Activated naive CD4-positive, alpha-beta T cell treated with Interleukin-2 at 50 U/mL for 16 hours (primary cell): ENCODE measurements at regions not wholly inside any gene's neighbourhood (a gene's known extent, or its start where the extent isn't known, plus 50 kb on each side); places are given as distances from the start of the nearest gene placed in this dataset.
"Not testable (repeated sequence)": the region's sequence is repeated elsewhere in the genome, so short reads cannot be mapped to it uniquely, and the experiment has no call there.

ENCODE experiments used
- DNase-seq: peaks from one replicate; pipeline ENCODE4 v3.0.0-alpha.2; 2020

- no peak for DNase-seq
Measured at GRCh38 chr6:85191656-85192055, 258.2 kb upstream of the NT5E start.

- DNase-seq = no peak
Measured at GRCh38 chr6:85186546-85187175, 263.2 kb upstream of the NT5E start.

- no peak for DNase-seq
Measured at GRCh38 chr6:85185977-85186376, 263.9 kb upstream of the NT5E start.

GRCh38 chr6:85183841-85184240, 266.0 kb upstream of the NT5E start:
- no peak for DNase-seq

GRCh38 chr6:85172705-85173104, 277.2 kb upstream of the NT5E start:
- DNase-seq = no peak

- no peak for DNase-seq
Measured at GRCh38 chr6:85172161-85172560, 277.7 kb upstream of the NT5E start.

GRCh38 chr6:85169189-85169588, 280.7 kb upstream of the NT5E start:
- DNase-seq = no peak

- DNase-seq = no peak
Measured at GRCh38 chr6:85168146-85168545, 281.7 kb upstream of the NT5E start.

- no peak for DNase-seq
Measured at GRCh38 chr6:85166114-85166741, 283.7 kb upstream of the NT5E start.

- DNase-seq = no peak
Measured at GRCh38 chr6:85163156-85164080, 286.5 kb upstream of the NT5E start.

GRCh38 chr6:85157311-85157710, 292.6 kb upstream of the NT5E start:
- DNase-seq = no peak

GRCh38 chr6:85143676-85144075, 306.2 kb upstream of the NT5E start:
- DNase-seq = no peak

GRCh38 chr6:85137865-85138264, 312.0 kb upstream of the NT5E start:
- no peak for DNase-seq

- no peak for DNase-seq
Measured at GRCh38 chr6:85136310-85136709, 313.6 kb upstream of the NT5E start.

GRCh38 chr6:85135376-85136094, 314.3 kb upstream of the NT5E start:
- DNase-seq = no peak

GRCh38 chr6:85134172-85134571, 315.7 kb upstream of the NT5E start:
- no peak for DNase-seq

- no peak for DNase-seq
Measured at GRCh38 chr6:85132091-85132490, 317.8 kb upstream of the NT5E start.

- no peak for DNase-seq
Measured at GRCh38 chr6:85130743-85131142, 319.1 kb upstream of the NT5E start.

- no peak for DNase-seq
Measured at GRCh38 chr6:85129881-85130280, 320.0 kb upstream of the NT5E start.

GRCh38 chr6:85128781-85129180, 321.1 kb upstream of the NT5E start:
- no peak for DNase-seq

GRCh38 chr6:85128256-85128655, 321.6 kb upstream of the NT5E start:
- DNase-seq = not testable (repeated sequence)

GRCh38 chr6:85127696-85128243, 322.1 kb upstream of the NT5E start:
- DNase-seq = no peak

GRCh38 chr6:85127168-85127498, 322.8 kb upstream of the NT5E start:
- DNase-seq = no peak
